ENCODE measurements at regions not wholly inside any gene's neighbourhood (a gene's known extent, or its start where the extent isn't known, plus 50 kb on each side); places are given as distances from the start of the nearest gene placed in this dataset.

GRCh38 chr11:36713715-36714114 lies 115.7 kb upstream of the RAG2 start:
- no peaks in the 10 kb centered on the region for H3K9me3 ChIP-seq
- WGBS, 5 donors, result 29 to 56% (median 33%) methylated on average over 2 of the region's 2 CpGs
- no peaks in the 10 kb centered on the region for H3K4me1 ChIP-seq
- H3K27ac ChIP-seq, result no peak overlapping the region
- no peak overlapping the region for H3K4me3 ChIP-seq
- TF ChIP-seq POLR2A (IDR thresholded peaks at IDR 0.05) (no peak), CTCF (IDR thresholded peaks at IDR 0.05 in 8 of 11, conservative IDR thresholded peaks at IDR 0.05 in 3 of 11) (no peak), POLR2AphosphoS5 (IDR thresholded peaks at IDR 0.05) (no peak)
- no peaks in the 10 kb centered on the region for H3K36me3 ChIP-seq
- no peak for DNase-seq
- H3K27me3 ChIP-seq (replicated peaks in 1 of 7), result peaks cover 0 to 16% (median 0%) of the 10 kb centered on the region in 7 donors
- intact Hi-C loops (cut with DNase I; ENCODE audit: low total_unique reads), result no loop called here

- Histone ChIP-seq H3K9me3 (no peaks in the 10 kb centered on the region), H3K4me1 (no peaks in the 10 kb centered on the region), H3K27ac (no peak overlapping the region), H3K4me3 (no peak overlapping the region), H3K27me3 (replicated peaks in 1 of 7) (peaks cover 0 to 16% (median 0%) of the 10 kb centered on the region in 7 donors), H3K36me3 (no peaks in the 10 kb centered on the region)
- DNase-seq, result no peak
- intact Hi-C loops (cut with DNase I; ENCODE audit: low total_unique reads), result no loop called here
- TF ChIP-seq POLR2A (IDR thresholded peaks at IDR 0.05) (no peak), POLR2AphosphoS5 (IDR thresholded peaks at IDR 0.05) (no peak), CTCF (IDR thresholded peaks at IDR 0.05 in 8 of 11, conservative IDR thresholded peaks at IDR 0.05 in 3 of 11) (no peak)
- WGBS, 5 donors, result 73 to 80% (median 76%) methylated on average over 3 of the region's 3 CpGs
These were observed 113.2 kb upstream of the RAG2 start for GRCh38 chr11:36711104-36711825.

Small RNA genes in the stretch of these regions (small RNA-seq; reads per million reads assigned to genes)
- 0 reads per million in 4 donors for gene RF00322
- 0 reads per million in 4 donors for gene RNU6-99P

All from spleen (tissue), 11 donors.